ENCODE measurements at regions not wholly inside any gene's neighbourhood (a gene's known extent, or its start where the extent isn't known, plus 50 kb on each side); places are given as distances from the start of the nearest gene placed in this dataset.
A peak's percentile ranks its signal among the peaks of the same experiment; 100 is the strongest.

- no peak for DNase-seq
These were observed 156.5 kb downstream of the MOXD1 start for GRCh38 chr6:132244744-132245143.

GRCh38 chr6:132236744-132237143 lies 164.5 kb downstream of the MOXD1 start:
- no peak for DNase-seq

- DNase-seq = no peak
These were observed 165.0 kb downstream of the MOXD1 start for GRCh38 chr6:132236281-132236680.

- no peak for DNase-seq
These were observed 165.5 kb downstream of the MOXD1 start for GRCh38 chr6:132235596-132236280.

DNA sequence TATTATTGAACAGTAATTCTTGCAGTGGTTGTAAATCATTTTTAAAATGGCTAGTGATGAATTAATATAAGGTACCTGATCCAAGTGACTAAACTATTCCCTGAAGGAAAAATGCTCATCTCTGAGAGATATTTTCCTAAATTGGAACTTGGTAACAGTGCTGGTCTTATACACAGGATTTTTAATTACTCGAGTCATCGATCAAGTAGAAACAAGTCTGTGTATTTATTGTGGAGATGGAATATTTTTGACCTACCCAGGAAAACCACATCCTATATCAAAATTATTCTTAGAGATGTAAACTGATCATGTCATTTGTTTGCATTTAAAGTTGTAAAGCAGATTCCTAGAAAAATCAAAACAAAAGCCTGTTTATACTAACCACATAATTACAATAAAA lies 166.9 kb downstream of the MOXD1 start:
- no peak for DNase-seq

- DNase-seq = no peak
These were observed 170.0 kb downstream of the MOXD1 start for GRCh38 chr6:132231121-132231884.

DNA sequence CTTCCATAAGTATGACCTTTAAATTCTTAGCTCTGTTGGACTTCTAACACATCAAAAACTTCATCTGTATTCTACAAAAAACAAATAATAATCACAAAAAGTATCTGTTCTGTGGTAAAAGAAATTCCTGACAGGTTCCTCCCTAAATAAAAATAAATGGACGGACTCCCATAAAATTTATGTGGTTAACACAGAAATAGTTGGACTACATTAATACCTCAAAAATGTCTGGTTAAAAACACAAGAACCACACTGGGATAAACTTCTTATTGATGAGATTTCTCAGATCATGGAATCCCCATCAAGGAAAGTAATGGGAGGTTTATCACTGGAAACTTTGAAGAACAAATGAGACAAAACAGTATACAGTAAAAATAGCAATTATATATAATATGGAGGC lies 172.4 kb downstream of the MOXD1 start:
- no peak for DNase-seq

GRCh38 chr6:132227904-132228303 lies 173.4 kb downstream of the MOXD1 start:
- DNase-seq = no peak

DNA sequence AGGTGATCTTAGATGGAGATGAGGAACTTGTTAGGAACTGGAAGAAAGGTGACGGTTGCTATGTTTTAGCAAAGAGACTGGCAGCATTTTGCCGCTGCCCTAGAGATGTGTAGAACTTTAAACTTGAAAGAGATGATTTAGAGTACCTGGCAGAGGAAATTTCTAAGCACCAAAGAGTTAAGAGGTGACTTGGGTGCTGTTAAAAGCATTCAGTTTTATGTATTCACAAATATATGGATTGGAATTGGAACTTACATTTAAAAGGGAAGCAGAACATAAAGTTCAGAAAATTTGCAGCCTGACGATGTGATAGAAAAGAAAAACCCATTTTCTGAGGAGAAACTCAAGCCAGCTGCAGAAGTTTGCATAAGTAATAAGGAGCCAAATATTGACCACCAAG lies 176.3 kb downstream of the MOXD1 start:
- no peak for DNase-seq

DNA sequence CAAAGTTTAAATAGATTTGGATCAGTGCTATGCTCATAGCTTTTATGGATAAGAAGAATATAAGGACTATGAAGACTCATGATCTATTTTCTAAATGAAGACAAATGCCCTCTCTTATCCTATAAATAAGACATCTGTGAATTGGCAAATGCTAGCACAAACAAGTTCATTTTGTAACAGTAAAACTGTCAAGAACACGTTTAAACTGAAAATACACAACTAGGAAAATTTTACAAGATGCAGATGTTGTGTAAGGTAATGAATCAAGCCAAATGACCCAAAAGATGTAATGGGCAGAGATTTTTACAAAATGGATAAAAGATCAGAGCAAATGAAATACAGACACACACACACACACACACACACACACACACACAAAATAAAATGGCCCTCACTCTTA lies 180.5 kb downstream of the MOXD1 start:
- no peak for DNase-seq

DNA sequence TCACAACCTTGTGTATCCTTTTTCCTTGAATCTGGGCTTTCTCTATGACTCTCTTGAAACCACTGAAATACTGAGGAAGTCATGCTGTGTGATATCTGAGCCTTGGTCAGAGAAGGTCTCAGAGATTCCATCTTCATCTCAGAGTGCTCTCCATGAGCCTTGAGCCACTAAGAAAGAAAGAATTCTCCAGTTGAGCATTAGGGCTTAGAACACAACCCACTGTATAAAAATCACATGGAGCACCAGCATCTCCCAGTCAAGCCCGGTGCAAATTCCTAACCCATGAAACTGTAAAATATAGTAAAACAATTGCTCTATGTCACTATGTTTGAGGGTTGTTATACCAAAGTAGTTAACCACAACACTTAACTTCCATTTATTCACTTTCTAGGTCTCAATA lies 181.4 kb downstream of the MOXD1 start:
- DNase-seq = no peak

DNA sequence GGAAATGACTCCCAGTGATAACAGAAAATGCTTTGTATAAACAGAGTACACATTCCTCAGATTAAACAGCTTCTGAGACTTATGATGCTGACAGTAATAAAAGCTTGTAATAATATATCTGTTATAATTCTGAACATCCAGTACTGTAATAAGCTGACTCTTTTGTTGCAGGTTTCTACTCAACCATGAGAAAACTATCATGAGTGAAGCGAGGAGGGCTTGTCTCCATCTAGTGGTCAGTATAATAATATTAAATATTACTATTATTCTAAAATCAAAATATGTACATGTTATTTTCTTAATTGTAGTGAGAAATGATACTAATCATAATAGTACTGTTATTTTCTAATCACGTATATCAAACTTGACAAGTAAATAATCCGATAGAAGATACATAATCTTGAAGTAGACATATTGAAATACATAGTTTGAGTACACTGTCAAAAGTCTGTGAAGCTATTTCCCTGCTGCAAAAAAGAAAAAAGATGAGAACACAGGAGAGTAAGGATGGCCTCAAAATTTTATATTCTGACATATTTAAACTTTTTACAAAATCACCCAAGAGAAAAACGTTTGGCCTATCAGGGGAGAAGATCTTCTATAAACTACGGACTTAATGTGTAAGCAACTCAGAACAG lies 183.1 kb downstream of the MOXD1 start:
- peak in 3 of 4 experiments; percentile 7 to 44 (median 14) for DNase-seq

DNA sequence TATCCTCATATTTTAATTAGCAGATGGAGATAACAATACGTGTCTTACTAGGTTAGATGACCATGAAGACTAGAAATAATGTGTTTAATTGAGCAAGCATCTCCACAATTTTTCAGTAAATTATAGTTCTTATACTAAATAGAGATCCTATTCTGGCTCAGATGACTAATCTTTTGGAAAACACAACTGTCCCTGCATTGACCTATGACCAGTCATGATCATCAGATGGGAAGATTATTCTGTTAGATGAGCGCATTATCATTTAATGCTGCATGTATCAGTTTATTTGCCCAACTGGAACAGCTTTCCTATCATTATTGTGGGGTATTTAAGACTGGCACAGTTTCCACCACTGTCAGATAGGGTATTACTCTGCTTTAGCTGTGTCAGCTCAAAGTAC lies 185.5 kb downstream of the MOXD1 start:
- DNase-seq = no peak

DNA sequence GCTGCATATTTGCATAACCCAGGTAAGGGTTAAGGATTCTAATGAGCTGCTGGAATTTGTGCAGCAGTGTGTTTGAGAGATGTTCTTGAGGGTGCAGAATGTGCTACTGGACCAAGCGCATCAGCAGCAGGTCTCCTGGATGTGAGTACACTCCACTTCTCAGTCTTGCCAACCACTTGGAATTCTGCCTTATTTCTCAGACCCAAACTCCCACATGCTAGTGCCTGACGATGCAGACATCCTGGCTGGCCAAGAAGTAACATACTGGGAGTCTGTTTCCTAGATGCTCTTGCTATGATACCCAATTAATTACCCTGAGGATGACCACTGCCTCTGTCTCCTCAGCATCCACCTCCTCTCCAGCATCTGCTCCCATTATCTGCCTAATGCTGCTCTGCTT lies 186.6 kb downstream of the MOXD1 start:
- DNase-seq = no peak

- no peak for DNase-seq
These were observed 187.5 kb downstream of the MOXD1 start for GRCh38 chr6:132213732-132214131.

DNA sequence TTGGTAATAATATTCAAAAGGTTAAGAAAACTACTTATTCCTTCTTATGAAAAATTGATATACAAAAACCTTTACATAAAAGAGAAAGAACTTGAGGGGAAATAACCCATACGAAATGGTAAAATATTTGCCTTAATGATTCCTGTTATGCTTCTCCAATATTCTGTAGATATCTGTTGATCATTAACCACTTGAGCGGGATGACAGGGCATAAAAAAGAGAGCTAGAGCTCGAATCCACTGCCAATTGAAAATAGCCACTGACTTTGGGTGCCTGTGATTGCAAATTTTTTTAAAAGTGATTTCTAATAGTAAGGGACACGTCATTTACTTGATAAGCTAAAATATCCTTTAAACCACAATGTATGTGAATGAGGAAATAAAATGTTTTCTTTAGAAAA lies 188.1 kb downstream of the MOXD1 start:
- no peak for DNase-seq

DNA sequence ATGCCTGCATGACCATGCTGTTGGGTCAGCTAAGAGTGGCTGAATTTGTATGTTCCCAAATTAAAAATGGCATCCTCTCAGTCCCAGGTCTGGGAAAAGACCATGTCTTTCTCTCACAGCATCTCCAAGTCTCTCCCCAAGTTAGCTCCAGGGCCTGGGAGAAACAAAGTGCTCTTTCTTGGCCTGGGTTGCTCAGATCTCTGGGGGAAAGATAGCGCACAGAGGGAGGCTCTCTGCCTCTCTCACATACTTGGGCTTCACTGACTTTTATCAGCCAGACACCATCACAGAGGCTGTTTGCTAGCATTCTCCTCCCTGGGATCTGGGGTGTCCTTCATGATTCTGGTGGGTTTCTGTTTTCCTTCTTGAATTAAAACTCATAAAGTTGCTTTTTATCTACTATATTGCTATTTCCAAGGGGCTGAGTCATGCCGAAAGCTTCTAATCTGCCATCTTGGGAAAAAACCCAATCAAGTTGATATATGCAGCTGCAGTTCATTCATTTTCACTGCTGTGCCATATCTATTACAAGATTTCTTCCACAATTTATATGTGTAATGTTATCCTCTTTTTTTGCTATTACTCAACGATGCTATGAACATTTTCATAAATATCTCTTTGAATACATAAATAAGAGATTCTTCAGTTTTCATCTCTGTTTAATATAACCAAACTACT lies 190.2 kb downstream of the MOXD1 start:
- no peak for DNase-seq

- DNase-seq = no peak
These were observed 191.9 kb downstream of the MOXD1 start for GRCh38 chr6:132209351-132209750.

- no peak for DNase-seq
These were observed 193.3 kb downstream of the MOXD1 start for GRCh38 chr6:132207991-132208390.

DNA sequence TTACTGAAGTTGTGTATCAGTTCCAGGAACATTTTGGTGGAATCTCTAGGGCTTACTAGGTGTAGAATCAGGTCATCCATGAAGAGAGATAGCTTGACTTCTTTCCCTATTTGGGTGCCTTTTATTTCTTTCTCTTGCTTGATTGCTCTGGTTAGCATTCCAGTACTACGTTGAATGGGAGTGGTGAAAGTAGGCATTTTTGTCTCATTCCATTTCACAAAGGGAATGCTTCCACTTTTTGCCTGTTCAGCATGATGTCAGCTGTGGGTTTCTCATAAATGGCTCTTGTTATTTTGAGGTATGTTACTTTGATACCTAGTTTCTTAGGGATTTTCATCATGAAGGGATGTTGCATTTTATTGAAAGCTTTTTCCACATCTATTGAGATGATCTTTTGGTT lies 195.3 kb downstream of the MOXD1 start:
- no peak for DNase-seq

GRCh38 chr6:132204591-132204990 lies 196.7 kb downstream of the MOXD1 start:
- DNase-seq = no peak

DNA sequence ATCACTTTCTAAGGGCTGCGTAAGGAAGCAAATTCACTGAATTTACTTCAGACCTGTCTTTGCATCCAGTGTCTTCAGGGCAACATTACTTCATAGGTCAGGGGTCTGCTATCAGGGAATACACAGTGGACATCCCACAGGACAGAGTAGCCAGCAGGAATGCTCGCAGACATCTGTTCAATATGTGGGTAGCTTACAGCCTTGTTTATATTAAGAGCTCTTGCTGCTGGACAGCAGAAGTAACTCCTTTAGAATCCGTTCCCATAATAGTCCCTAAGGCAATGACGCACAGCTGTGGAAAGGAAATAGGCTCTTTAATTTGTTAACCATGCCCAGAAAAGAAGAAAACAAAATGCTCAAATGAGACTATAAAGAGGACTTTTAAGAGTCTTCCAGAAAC lies 198.7 kb downstream of the MOXD1 start:
- no peak for DNase-seq

- DNase-seq = no peak
These were observed 201.9 kb downstream of the MOXD1 start for GRCh38 chr6:132199343-132199742.

All from suppressor macrophage (primary cell).